Right lung (tissue), 2 donors: ENCODE measurements at regions not wholly inside any gene's neighbourhood (a gene's known extent, or its start where the extent isn't known, plus 50 kb on each side); places are given as distances from the start of the nearest gene placed in this dataset.

Experiments used
- DNase-seq, 2 donors: peaks; one replicate each; pipeline ENCODE4 v3.0.0-alpha.2; 2013

- no peak for DNase-seq
Observed at GRCh38 chr17:77414811-77415400, 274.1 kb downstream of the SEC14L1 start.

- no peak for DNase-seq
Observed at GRCh38 chr17:77416105-77416713, 275.4 kb downstream of the SEC14L1 start.

- no peak for DNase-seq
Observed at GRCh38 chr17:77417575-77417974, 276.8 kb downstream of the SEC14L1 start.

- DNase-seq: no peak
Observed at GRCh38 chr17:77418609-77419008, 277.8 kb downstream of the SEC14L1 start.

GRCh38 chr17:77419095-77419494 is 278.3 kb downstream of the SEC14L1 start:
- no peak for DNase-seq

GRCh38 chr17:77419547-77420094 is 278.9 kb downstream of the SEC14L1 start:
- no peak for DNase-seq

- no peak for DNase-seq
Observed at GRCh38 chr17:77420095-77420803, 279.5 kb downstream of the SEC14L1 start.

GRCh38 chr17:77420804-77421629 is 280.2 kb downstream of the SEC14L1 start:
- DNase-seq: peak in 1 of 2 donors; percentile 64

- no peak for DNase-seq
Observed at GRCh38 chr17:77421630-77421972, 280.8 kb downstream of the SEC14L1 start.

- DNase-seq: no peak
Observed at GRCh38 chr17:77422104-77422747, 281.5 kb downstream of the SEC14L1 start.

- no peak for DNase-seq
Observed at GRCh38 chr17:77422748-77423113, 282.0 kb downstream of the SEC14L1 start.

- DNase-seq: peak; percentile 84 to 86
Observed at GRCh38 chr17:77423589-77424451, 283.1 kb downstream of the SEC14L1 start.

GRCh38 chr17:77424585-77425344 is 284.0 kb downstream of the SEC14L1 start:
- peak; percentile 95 to 96 for DNase-seq

- no peak for DNase-seq
Observed at GRCh38 chr17:77425348-77425747, 284.6 kb downstream of the SEC14L1 start.

- no peak for DNase-seq
Observed at GRCh38 chr17:77425791-77426641, 285.2 kb downstream of the SEC14L1 start.

GRCh38 chr17:77426676-77427386 is 286.1 kb downstream of the SEC14L1 start:
- no peak for DNase-seq

- no peak for DNase-seq
Observed at GRCh38 chr17:77427391-77427991, 286.7 kb downstream of the SEC14L1 start.
